ENCODE measurements at regions not wholly inside any gene's neighbourhood (a gene's known extent, or its start where the extent isn't known, plus 50 kb on each side); places are given as distances from the start of the nearest gene placed in this dataset.

DNA sequence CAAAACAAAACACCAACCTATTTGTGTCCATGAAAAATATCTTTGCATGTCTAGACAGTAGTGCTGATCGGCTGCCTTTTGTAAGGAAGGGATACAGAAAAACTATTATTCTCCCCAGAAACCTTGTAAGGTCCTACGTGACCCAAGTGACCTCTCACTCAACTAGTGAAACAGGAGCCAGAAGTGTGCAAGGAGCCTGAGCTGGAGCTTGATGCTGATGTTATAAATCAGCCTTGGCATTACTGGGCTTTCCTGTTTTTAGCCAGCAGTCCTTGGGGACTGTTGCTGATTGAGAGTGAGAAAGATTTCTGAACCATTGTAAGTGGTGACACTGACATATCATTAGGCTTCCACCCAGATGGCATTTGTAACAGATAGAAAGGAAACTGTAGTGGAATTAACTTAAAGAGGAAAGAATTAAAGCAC lies 100.8 kb upstream of the LIMCH1 start:
- TF ChIP-seq EZH2phosphoT487 (conservative IDR thresholded peaks at IDR 0.05; ENCODE audit: low read length): no peak
- TF ChIP-seq, protein P1, sequence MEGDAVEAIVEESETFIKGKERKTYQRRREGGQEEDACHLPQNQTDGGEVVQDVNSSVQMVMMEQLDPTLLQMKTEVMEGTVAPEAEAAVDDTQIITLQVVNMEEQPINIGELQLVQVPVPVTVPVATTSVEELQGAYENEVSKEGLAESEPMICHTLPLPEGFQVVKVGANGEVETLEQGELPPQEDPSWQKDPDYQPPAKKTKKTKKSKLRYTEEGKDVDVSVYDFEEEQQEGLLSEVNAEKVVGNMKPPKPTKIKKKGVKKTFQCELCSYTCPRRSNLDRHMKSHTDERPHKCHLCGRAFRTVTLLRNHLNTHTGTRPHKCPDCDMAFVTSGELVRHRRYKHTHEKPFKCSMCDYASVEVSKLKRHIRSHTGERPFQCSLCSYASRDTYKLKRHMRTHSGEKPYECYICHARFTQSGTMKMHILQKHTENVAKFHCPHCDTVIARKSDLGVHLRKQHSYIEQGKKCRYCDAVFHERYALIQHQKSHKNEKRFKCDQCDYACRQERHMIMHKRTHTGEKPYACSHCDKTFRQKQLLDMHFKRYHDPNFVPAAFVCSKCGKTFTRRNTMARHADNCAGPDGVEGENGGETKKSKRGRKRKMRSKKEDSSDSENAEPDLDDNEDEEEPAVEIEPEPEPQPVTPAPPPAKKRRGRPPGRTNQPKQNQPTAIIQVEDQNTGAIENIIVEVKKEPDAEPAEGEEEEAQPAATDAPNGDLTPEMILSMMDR (IDR thresholded peaks at IDR 0.05; ENCODE audit: insufficient read depth, low read length, poor library complexity, severe bottlenecking): no peak
- no peak overlapping the region for H3K27ac ChIP-seq (ENCODE audit: low read depth, low read length)
- H3K4me2 ChIP-seq (ENCODE audit: low read depth, low read length, poor library complexity, severe bottlenecking): no peak overlapping the region

DNA sequence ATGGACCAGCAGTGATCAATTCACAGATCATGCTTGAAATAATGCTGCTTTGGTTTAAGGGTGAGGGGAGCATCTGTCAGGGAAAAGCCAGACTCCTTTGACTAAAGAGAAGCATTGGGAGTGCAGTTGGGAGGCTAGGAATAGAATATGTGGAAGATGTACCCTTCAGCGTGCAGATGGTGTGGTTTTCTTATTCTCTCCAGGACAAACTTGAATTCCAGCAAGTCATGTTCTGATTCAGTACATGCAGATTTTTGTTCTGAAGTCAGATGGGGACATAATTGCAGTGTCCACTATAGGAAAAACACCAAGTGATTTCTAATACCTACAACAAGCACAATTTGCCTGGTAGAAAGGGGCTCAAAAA lies 99.0 kb upstream of the LIMCH1 start:
- H3K9me2 ChIP-seq (replicated peaks; ENCODE audit: insufficient read depth, low read length): no peaks in the 10 kb centered on the region
- H3K79me2 ChIP-seq (ENCODE audit: insufficient read depth, low read length): no peaks in the 10 kb centered on the region
- no peak overlapping the region for H3K9ac ChIP-seq (ENCODE audit: low read length)
- H2AFZ ChIP-seq (ENCODE audit: low read depth, low read length, severe bottlenecking): no peak overlapping the region
- H3K4me3 ChIP-seq (ENCODE audit: insufficient read depth, low read length, poor library complexity, severe bottlenecking): no peak overlapping the region
- H3K4me2 ChIP-seq (ENCODE audit: low read depth, low read length, poor library complexity, severe bottlenecking): no peak overlapping the region
- no peaks in the 10 kb centered on the region for H3F3A ChIP-seq (ENCODE audit: insufficient read depth)
- H3K27ac ChIP-seq (ENCODE audit: low read depth, low read length): no peak overlapping the region
- TF ChIP-seq, protein P1 (IDR thresholded peaks at IDR 0.05; ENCODE audit: insufficient read depth, low read length, poor library complexity, severe bottlenecking): no peak
- TF ChIP-seq EZH2phosphoT487 (conservative IDR thresholded peaks at IDR 0.05; ENCODE audit: low read length): no peak
- no peaks in the 10 kb centered on the region for H3K27me3 ChIP-seq (ENCODE audit: low read length)
- H3K36me3 ChIP-seq (ENCODE audit: low read length): no peaks in the 10 kb centered on the region
- no peaks in the 10 kb centered on the region for H3K9me3 ChIP-seq (ENCODE audit: insufficient read depth, low read length)
- H4K20me1 ChIP-seq (ENCODE audit: low read depth, low read length): no peaks in the 10 kb centered on the region

More for the DNA sequence above, 100.8 kb upstream of the LIMCH1 start:
- Histone ChIP-seq H3K9me2 (replicated peaks; ENCODE audit: insufficient read depth, low read length) (no peaks in the 10 kb centered on the region), H4K20me1 (ENCODE audit: low read depth, low read length) (no peaks in the 10 kb centered on the region), H2AFZ (ENCODE audit: low read depth, low read length, severe bottlenecking) (no peak overlapping the region), H3K79me2 (ENCODE audit: insufficient read depth, low read length) (no peaks in the 10 kb centered on the region), H3K9ac (ENCODE audit: low read length) (no peak overlapping the region), H3K27me3 (ENCODE audit: low read length) (no peaks in the 10 kb centered on the region), H3K36me3 (ENCODE audit: low read length) (no peaks in the 10 kb centered on the region), H3K4me3 (ENCODE audit: insufficient read depth, low read length, poor library complexity, severe bottlenecking) (no peak overlapping the region), H3F3A (ENCODE audit: insufficient read depth) (no peaks in the 10 kb centered on the region), H3K9me3 (ENCODE audit: insufficient read depth, low read length) (no peaks in the 10 kb centered on the region)

DNA sequence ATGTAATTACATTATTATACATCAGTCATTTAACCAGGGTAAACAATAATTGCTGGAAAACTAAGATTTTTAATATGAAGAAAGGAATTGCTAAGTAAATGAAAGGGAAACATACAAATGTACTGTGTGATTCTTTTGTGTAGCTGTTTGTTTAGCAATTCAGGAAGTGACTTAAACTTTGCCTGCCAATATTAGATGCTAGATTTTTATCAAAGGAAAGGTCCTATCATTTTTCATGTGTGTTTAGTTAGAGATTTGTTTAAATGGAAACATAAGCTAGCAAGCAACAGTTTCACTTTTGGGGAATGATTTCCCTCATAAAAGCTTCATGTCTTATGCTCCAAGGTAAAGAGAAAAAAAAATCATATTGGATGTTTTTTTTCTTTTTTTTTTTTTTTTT lies 95.1 kb upstream of the LIMCH1 start:
- no peaks in the 10 kb centered on the region for H3K27me3 ChIP-seq (ENCODE audit: low read length)
- no peaks in the 10 kb centered on the region for H3K9me3 ChIP-seq (ENCODE audit: insufficient read depth, low read length)
- H3K9me2 ChIP-seq (replicated peaks; ENCODE audit: insufficient read depth, low read length): no peaks in the 10 kb centered on the region
- TF ChIP-seq, protein P1 (IDR thresholded peaks at IDR 0.05; ENCODE audit: insufficient read depth, low read length, poor library complexity, severe bottlenecking): no peak
- no peak for TF ChIP-seq EZH2phosphoT487 (conservative IDR thresholded peaks at IDR 0.05; ENCODE audit: low read length)
- H3K36me3 ChIP-seq (ENCODE audit: low read length): no peaks in the 10 kb centered on the region
- no peak overlapping the region for H3K4me3 ChIP-seq (ENCODE audit: insufficient read depth, low read length, poor library complexity, severe bottlenecking)
- no peaks in the 10 kb centered on the region for H3F3A ChIP-seq (ENCODE audit: insufficient read depth)
- H3K79me2 ChIP-seq (ENCODE audit: insufficient read depth, low read length): no peaks in the 10 kb centered on the region
- no peak overlapping the region for H3K9ac ChIP-seq (ENCODE audit: low read length)
- H4K20me1 ChIP-seq (ENCODE audit: low read depth, low read length): no peaks in the 10 kb centered on the region
- H3K27ac ChIP-seq (ENCODE audit: low read depth, low read length): no peak overlapping the region
- H2AFZ ChIP-seq (ENCODE audit: low read depth, low read length, severe bottlenecking): no peak overlapping the region
- no peak overlapping the region for H3K4me2 ChIP-seq (ENCODE audit: low read depth, low read length, poor library complexity, severe bottlenecking)
